T-helper 1 cell treated with Interleukin-12 subunit alpha and Interleukin-12 subunit beta and Interleukin-4 antibody, amounts not matched to agents 30 μg/mL and 1 μg/mL, for 36 hours (primary cell): ENCODE measurements at regions not wholly inside any gene's neighbourhood (a gene's known extent, or its start where the extent isn't known, plus 50 kb on each side); places are given as distances from the start of the nearest gene placed in this dataset.
"Not testable (repeated sequence)": the region's sequence is repeated elsewhere in the genome, so short reads cannot be mapped to it uniquely, and the experiment has no call there.

Source experiments
- H3K27ac Mint-ChIP-seq: one replicate; pipeline ENCODE4 v1.8.0; 2021; ENCODE audit warnings: mild to moderate bottlenecking, mixed read lengths
- H3K27me3 Mint-ChIP-seq: one replicate; pipeline ENCODE4 v1.8.0; 2021; ENCODE audit warnings: low read depth, mixed read lengths
- H3K36me3 Mint-ChIP-seq: one replicate; pipeline ENCODE4 v1.8.0; 2021; ENCODE audit warnings: low read depth, mixed read lengths
- H3K4me1 Mint-ChIP-seq: one replicate; pipeline ENCODE4 v1.8.0; 2021; ENCODE audit warnings: low read depth, mixed read lengths
- H3K4me3 Mint-ChIP-seq: one replicate; pipeline ENCODE4 v1.8.0; 2021; ENCODE audit warnings: mild to moderate bottlenecking, moderate library complexity, mixed read lengths
- H3K9me3 Mint-ChIP-seq: one replicate; pipeline ENCODE4 v1.8.0; 2021; ENCODE audit warnings: mixed read lengths

GRCh38 chr5:124499818-124500217 lies 246.6 kb downstream of the ZNF608 start:
- H3K27me3 Mint-ChIP-seq, H3K9me3 Mint-ChIP-seq, H3K4me1 Mint-ChIP-seq, H3K36me3 Mint-ChIP-seq, H3K27ac Mint-ChIP-seq, H3K4me3 Mint-ChIP-seq: not testable (repeated sequence)

GRCh38 chr5:124496968-124497367 lies 249.5 kb downstream of the ZNF608 start:
- not testable (repeated sequence) for H3K9me3 Mint-ChIP-seq, H3K27ac Mint-ChIP-seq, H3K27me3 Mint-ChIP-seq, H3K36me3 Mint-ChIP-seq, H3K4me3 Mint-ChIP-seq, H3K4me1 Mint-ChIP-seq

GRCh38 chr5:124494540-124495116 lies 251.8 kb downstream of the ZNF608 start:
- no peaks in the 10 kb centered on the region for H3K36me3 Mint-ChIP-seq
- no peaks in the 10 kb centered on the region for H3K4me1 Mint-ChIP-seq
- H3K27ac Mint-ChIP-seq = no peak overlapping the region
- H3K4me3 Mint-ChIP-seq = no peak overlapping the region
- peaks cover 13% of the 10 kb centered on the region for H3K9me3 Mint-ChIP-seq
- H3K27me3 Mint-ChIP-seq = no peaks in the 10 kb centered on the region

- Mint-ChIP-seq H3K36me3 (no peaks in the 10 kb centered on the region), H3K27ac (no peak overlapping the region), H3K27me3 (no peaks in the 10 kb centered on the region), H3K4me1 (no peaks in the 10 kb centered on the region), H3K4me3 (no peak overlapping the region), H3K9me3 (peaks cover 18% of the 10 kb centered on the region)
These were observed 253.8 kb downstream of the ZNF608 start for GRCh38 chr5:124492444-124493224.

GRCh38 chr5:124490315-124490714 lies 256.1 kb downstream of the ZNF608 start:
- H3K36me3 Mint-ChIP-seq, H3K27ac Mint-ChIP-seq: not testable (repeated sequence)
- H3K9me3 Mint-ChIP-seq = peaks cover 18% of the 10 kb centered on the region

GRCh38 chr5:124481419-124481818 lies 265.0 kb downstream of the ZNF608 start:
- Mint-ChIP-seq H3K36me3 (no peaks in the 10 kb centered on the region), H3K4me3 (no peak overlapping the region), H3K27me3 (no peaks in the 10 kb centered on the region), H3K4me1 (no peaks in the 10 kb centered on the region), H3K9me3 (no peaks in the 10 kb centered on the region), H3K27ac (no peak overlapping the region)

More at GRCh38 chr5:124490315-124490714, 256.1 kb downstream of the ZNF608 start:
- not testable (repeated sequence) for H3K27me3 Mint-ChIP-seq, H3K4me1 Mint-ChIP-seq, H3K4me3 Mint-ChIP-seq

- Mint-ChIP-seq H3K36me3 (no peaks in the 10 kb centered on the region), H3K27me3 (no peaks in the 10 kb centered on the region), H3K9me3 (no peaks in the 10 kb centered on the region), H3K4me1 (no peaks in the 10 kb centered on the region), H3K27ac (no peak overlapping the region), H3K4me3 (no peak overlapping the region)
These were observed 265.5 kb downstream of the ZNF608 start for GRCh38 chr5:124480964-124481363.

- H3K27ac Mint-ChIP-seq = no peak overlapping the region
- no peaks in the 10 kb centered on the region for H3K27me3 Mint-ChIP-seq
- H3K36me3 Mint-ChIP-seq = no peaks in the 10 kb centered on the region
- no peaks in the 10 kb centered on the region for H3K4me1 Mint-ChIP-seq
- no peaks in the 10 kb centered on the region for H3K9me3 Mint-ChIP-seq
- no peak overlapping the region for H3K4me3 Mint-ChIP-seq
These were observed 266.4 kb downstream of the ZNF608 start for GRCh38 chr5:124480022-124480421.

GRCh38 chr5:124478264-124478663 lies 268.2 kb downstream of the ZNF608 start:
- Mint-ChIP-seq H3K27ac (no peak overlapping the region), H3K4me1 (no peaks in the 10 kb centered on the region), H3K4me3 (no peak overlapping the region), H3K36me3 (no peaks in the 10 kb centered on the region), H3K27me3 (no peaks in the 10 kb centered on the region), H3K9me3 (no peaks in the 10 kb centered on the region)

DNA sequence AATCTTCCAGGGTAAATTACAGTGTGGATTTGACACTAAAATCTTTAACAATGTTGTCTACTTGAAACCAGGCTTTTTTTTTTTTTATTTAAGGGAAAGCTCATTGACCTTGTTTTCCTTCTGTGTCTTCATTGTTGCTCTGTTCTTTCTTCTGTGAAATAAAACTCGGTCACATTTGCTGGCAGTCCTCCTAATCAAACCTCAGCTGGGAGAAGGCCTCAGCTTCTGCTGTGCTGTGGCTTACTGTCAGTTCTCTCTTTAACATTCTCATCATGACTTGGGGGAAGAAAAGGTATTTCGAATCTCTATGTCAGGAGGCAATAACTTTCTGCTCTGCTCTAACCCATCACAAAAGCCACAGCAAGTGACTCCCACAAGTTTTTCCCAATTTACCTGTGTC lies 268.9 kb downstream of the ZNF608 start:
- no peaks in the 10 kb centered on the region for H3K27me3 Mint-ChIP-seq
- H3K27ac Mint-ChIP-seq = no peak overlapping the region
- H3K4me3 Mint-ChIP-seq = no peak overlapping the region
- H3K36me3 Mint-ChIP-seq = no peaks in the 10 kb centered on the region
- no peaks in the 10 kb centered on the region for H3K4me1 Mint-ChIP-seq
- no peaks in the 10 kb centered on the region for H3K9me3 Mint-ChIP-seq

- H3K36me3 Mint-ChIP-seq = no peaks in the 10 kb centered on the region
- no peak overlapping the region for H3K4me3 Mint-ChIP-seq
- H3K27ac Mint-ChIP-seq = no peak overlapping the region
- no peaks in the 10 kb centered on the region for H3K27me3 Mint-ChIP-seq
- no peaks in the 10 kb centered on the region for H3K9me3 Mint-ChIP-seq
- no peaks in the 10 kb centered on the region for H3K4me1 Mint-ChIP-seq
These were observed 269.4 kb downstream of the ZNF608 start for GRCh38 chr5:124477062-124477461.

DNA sequence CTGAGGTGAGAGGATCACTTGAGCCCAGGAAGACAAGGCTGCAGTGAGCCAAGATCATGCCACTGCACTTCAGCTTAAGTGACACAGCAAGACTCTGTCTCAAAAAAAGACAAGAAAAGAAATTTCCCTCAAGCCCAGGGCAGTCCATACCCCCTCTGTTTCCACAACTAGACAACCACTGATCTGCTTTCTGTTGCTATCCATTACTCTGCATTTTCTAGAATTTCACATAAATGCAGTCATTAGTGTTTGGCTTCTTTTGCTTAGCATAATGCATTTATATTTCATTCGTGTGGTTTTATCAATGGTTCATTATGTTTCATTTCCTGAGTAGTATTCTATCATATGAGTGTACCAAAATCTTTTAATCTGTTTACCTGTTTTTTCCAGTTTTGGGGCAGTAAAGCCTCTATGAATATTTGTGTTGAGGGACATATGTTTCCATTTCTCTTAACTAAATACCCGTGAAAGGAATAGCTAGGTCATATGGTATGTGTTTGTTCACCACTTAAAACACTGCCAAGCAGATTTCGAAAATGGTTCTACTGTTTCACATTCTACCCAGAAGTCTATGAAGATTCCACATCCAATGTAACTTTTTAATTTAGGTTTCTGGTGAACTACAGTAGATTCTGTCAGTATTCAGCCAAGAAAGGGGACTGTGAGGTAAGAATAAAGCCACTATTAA lies 271.8 kb downstream of the ZNF608 start:
- no peak overlapping the region for H3K27ac Mint-ChIP-seq
- H3K4me1 Mint-ChIP-seq = no peaks in the 10 kb centered on the region
- H3K4me3 Mint-ChIP-seq = no peak overlapping the region
- H3K9me3 Mint-ChIP-seq = no peaks in the 10 kb centered on the region
- no peaks in the 10 kb centered on the region for H3K27me3 Mint-ChIP-seq
- no peaks in the 10 kb centered on the region for H3K36me3 Mint-ChIP-seq

DNA sequence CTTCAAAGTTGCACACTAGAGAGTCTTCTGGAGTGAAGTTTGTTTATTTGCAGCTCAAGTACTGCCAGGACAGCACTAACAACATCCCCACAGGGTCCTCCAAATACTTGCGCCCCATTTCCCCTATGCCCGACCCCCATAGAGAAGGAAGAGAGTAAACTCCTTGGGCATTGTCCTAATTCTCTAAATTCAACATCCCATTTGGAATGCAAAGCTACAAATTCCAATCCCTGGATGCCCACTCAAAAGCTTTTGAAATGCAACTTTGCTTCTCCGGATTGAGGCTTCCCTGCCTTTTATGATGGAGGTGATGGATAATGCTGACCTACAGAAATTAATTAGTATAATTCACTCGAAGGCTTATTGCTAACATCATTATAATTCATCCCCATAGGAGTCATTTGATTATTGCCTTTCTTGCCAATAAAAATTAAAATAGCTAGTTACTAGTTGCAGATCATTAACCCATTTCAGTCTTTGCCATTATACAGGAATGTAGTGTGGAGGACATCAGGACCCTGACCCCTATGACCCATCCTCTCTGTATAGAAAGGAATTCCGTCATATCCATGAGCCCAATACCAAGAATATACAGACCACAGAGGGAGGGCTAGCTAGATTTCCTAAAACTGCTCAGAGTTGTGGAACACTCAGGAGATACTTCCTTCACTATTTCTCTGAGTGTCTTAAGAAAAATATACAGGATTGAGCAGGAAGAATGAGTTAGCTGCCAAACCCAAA lies 277.6 kb downstream of the ZNF608 start:
- Mint-ChIP-seq H3K4me1 (no peaks in the 10 kb centered on the region), H3K27me3 (no peaks in the 10 kb centered on the region), H3K36me3 (no peaks in the 10 kb centered on the region), H3K9me3 (no peaks in the 10 kb centered on the region), H3K4me3 (no peak overlapping the region), H3K27ac (no peak overlapping the region)

DNA sequence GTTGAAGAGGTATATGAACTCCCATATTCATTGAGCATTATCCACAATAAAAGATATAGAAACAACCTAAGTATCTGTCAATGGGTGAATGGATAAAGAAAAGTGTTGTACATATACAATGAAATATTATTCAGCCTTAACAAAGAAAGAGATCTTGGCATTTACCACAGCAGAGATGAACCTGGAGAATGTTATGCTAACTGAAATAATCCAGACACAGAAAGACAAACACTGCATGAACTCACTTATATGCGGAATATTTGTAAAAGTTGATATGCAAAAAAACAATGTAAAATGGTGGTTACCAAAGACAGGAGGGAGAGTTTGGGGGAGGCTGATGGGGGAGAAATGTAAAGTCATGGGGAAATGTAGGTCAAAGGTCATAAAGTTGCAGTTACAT lies 278.7 kb downstream of the ZNF608 start:
- H3K27me3 Mint-ChIP-seq = no peaks in the 10 kb centered on the region
- H3K9me3 Mint-ChIP-seq = no peaks in the 10 kb centered on the region
- no peak overlapping the region for H3K4me3 Mint-ChIP-seq
- no peaks in the 10 kb centered on the region for H3K4me1 Mint-ChIP-seq
- no peaks in the 10 kb centered on the region for H3K36me3 Mint-ChIP-seq
- H3K27ac Mint-ChIP-seq = no peak overlapping the region

DNA sequence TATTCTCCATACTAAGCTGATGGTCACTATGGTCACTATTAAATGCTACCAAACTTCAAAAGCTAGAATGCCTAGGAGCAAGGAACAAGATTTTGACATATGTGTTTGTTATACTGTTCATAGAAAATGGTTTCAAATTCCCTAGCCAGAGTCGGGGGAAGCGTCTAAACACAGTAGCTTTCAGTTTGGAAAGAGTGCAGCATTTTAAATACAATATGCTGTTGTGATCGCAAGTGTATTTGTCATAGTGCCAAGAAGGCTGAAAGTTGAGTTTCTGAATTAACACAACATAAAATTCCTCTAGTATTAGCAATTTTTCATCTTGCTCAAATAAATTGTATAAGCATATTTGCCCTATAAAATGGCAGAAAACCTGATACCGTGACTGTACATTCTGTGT lies 280.4 kb downstream of the ZNF608 start:
- H3K4me3 Mint-ChIP-seq = no peak overlapping the region

More for the DNA sequence above, 280.4 kb downstream of the ZNF608 start:
- Mint-ChIP-seq H3K4me1 (no peaks in the 10 kb centered on the region), H3K27me3 (no peaks in the 10 kb centered on the region), H3K27ac (no peak overlapping the region), H3K9me3 (no peaks in the 10 kb centered on the region), H3K36me3 (no peaks in the 10 kb centered on the region)
